ENCODE measurements at regions not wholly inside any gene's neighbourhood (a gene's known extent, or its start where the extent isn't known, plus 50 kb on each side); places are given as distances from the start of the nearest gene placed in this dataset.

- no peak for TF ChIP-seq CTCF (IDR thresholded peaks at IDR 0.05)
- no peak for TF ChIP-seq POLR2AphosphoS5 (IDR thresholded peaks at IDR 0.05)
- TF ChIP-seq POLR2A (IDR thresholded peaks at IDR 0.05) = no peak
Observed at GRCh38 chr11:123306531-123306930, 111.5 kb upstream of the CLMP start.

Measured in prostate gland (tissue), 2 donors.